IMR-90 (cell line): ENCODE measurements at regions not wholly inside any gene's neighbourhood (a gene's known extent, or its start where the extent isn't known, plus 50 kb on each side); places are given as distances from the start of the nearest gene placed in this dataset.

Source experiments
- ATAC-seq: fragments of 200-7000 bp; cut with Tn5 transposase; 2 replicates; pipeline ENCODE4 v1.9.1; 2020; ENCODE audit warnings: low read depth, mild to moderate bottlenecking, moderate library complexity
- BruUV-seq: library from RNA; stranded (reverse); fragments of 400-500 nt; replicated peaks from 2 replicates; lab custom pipeline; 2021; lab: Mats Ljungman, UMichigan
- CTCF ChIA-PET: fragments of 300-600 bp; formaldehyde crosslinking; extraction: SDS; loops from one replicate; lab custom pipeline; 2021; ENCODE audit warnings: antibody characterized with exemption; lab: Yijun Ruan, JAX
- POLR2A ChIA-PET: fragments of 300-600 bp; sonication (Branson Sonifier 250); formaldehyde crosslinking; loops from one replicate; lab custom pipeline; 2022; ENCODE audit warnings: antibody characterized with exemption; ENCODE audit not compliant: unreplicated experiment; lab: Charles Lee
- DNase-seq: peaks from one replicate; pipeline ENCODE4 v3.0.0; 2013
- H2AFZ ChIP-seq: replicated peaks from 2 replicates; pipeline ENCODE3; 2013; ENCODE audit warnings: low read length, mild to moderate bottlenecking; ENCODE audit not compliant: poor library complexity
- H2AK5ac ChIP-seq: 2 replicates; pipeline ENCODE4 v1.6.1; 2013; ENCODE audit warnings: low read depth, low read length, inconsistent platforms
- H2AK9ac ChIP-seq: replicated peaks from 2 replicates; pipeline ENCODE3; 2013; ENCODE audit warnings: mild to moderate bottlenecking, low read depth, low read length, moderate library complexity; ENCODE audit not compliant: poor library complexity
- H2BK120ac ChIP-seq: 2 replicates; pipeline ENCODE4 v1.6.1; 2013; ENCODE audit warnings: low read depth, low read length, inconsistent platforms
- H2BK15ac ChIP-seq: 3 replicates; pipeline ENCODE4 v1.6.1; 2013; ENCODE audit warnings: low read depth, low read length, inconsistent platforms
- H2BK20ac ChIP-seq: 2 replicates; pipeline ENCODE4 v1.6.1; 2013; ENCODE audit warnings: low read depth, mild to moderate bottlenecking, inconsistent platforms, low read length, moderate library complexity
- H2BK5ac ChIP-seq: 2 replicates; pipeline ENCODE4 v1.6.1; 2013; ENCODE audit warnings: mild to moderate bottlenecking, low read depth, low read length, inconsistent platforms; ENCODE audit not compliant: poor library complexity, severe bottlenecking
- H3K14ac ChIP-seq: replicated peaks from 2 replicates; pipeline ENCODE4 v1.6.1; 2013; ENCODE audit warnings: low read depth, low read length, inconsistent platforms
- H3K18ac ChIP-seq: 2 replicates; pipeline ENCODE4 v1.6.1; 2013; ENCODE audit warnings: low read depth, low read length, control low read depth
- H3K23ac ChIP-seq: 2 replicates; pipeline ENCODE4 v1.6.1; 2013; ENCODE audit warnings: low read depth, low read length, inconsistent platforms
- H3K27ac ChIP-seq: 2 replicates; pipeline ENCODE4 v1.5.1; 2013; ENCODE audit warnings: mild to moderate bottlenecking, control low read depth, low read length; ENCODE audit not compliant: insufficient read depth
- H3K27me3 ChIP-seq: 2 replicates; pipeline ENCODE4 v1.6.1; 2013; ENCODE audit warnings: low read length; ENCODE audit not compliant: control insufficient read depth, insufficient read depth
- H3K36me3 ChIP-seq: 2 replicates; pipeline ENCODE4 v1.6.1; 2013; ENCODE audit warnings: low read length, mixed read lengths; ENCODE audit not compliant: control insufficient read depth, insufficient read depth
- H3K4ac ChIP-seq: 2 replicates; pipeline ENCODE4 v1.6.1; 2013; ENCODE audit warnings: low read depth, low read length, inconsistent platforms
- H3K4me1 ChIP-seq: 2 replicates; pipeline ENCODE4 v1.6.1; 2013; ENCODE audit warnings: low read length, mixed read lengths; ENCODE audit not compliant: control insufficient read depth, insufficient read depth
- H3K4me2 ChIP-seq: 2 replicates; pipeline ENCODE4 v1.6.1; 2013; ENCODE audit warnings: low read depth, mild to moderate bottlenecking, control low read depth, low read length, moderate library complexity
- H3K4me3 ChIP-seq: 2 replicates; pipeline ENCODE4 v1.5.1; 2013; ENCODE audit warnings: low read depth, mild to moderate bottlenecking, control low read depth, low read length, moderate library complexity; ENCODE audit not compliant: insufficient read depth
- H3K56ac ChIP-seq: 2 replicates; pipeline ENCODE4 v1.6.1; 2013; ENCODE audit warnings: low read length, inconsistent platforms; ENCODE audit not compliant: insufficient read depth; ENCODE audit errors: extremely low read depth
- H3K79me1 ChIP-seq, 2 experiments: 2 replicates each; pipeline ENCODE4 v1.6.1; 2013; ENCODE audit warnings: low read length in 2 of 2, inconsistent platforms in 1 of 2, low read depth in 1 of 2
- H3K9ac ChIP-seq: 2 replicates; pipeline ENCODE4 v1.6.1; 2013; ENCODE audit warnings: low read depth, low read length, control low read depth
- H3K9me1 ChIP-seq: 2 replicates; pipeline ENCODE4 v1.6.1; 2013; ENCODE audit warnings: low read length, inconsistent platforms; ENCODE audit not compliant: insufficient read depth
- H3K9me3 ChIP-seq: 2 replicates; pipeline ENCODE4 v1.6.1; 2013; ENCODE audit warnings: low read length; ENCODE audit not compliant: control insufficient read depth, insufficient read depth
- H4K20me1 ChIP-seq: 2 replicates; pipeline ENCODE4 v1.6.1; 2013; ENCODE audit warnings: low read length, inconsistent platforms; ENCODE audit not compliant: insufficient read depth
- H4K5ac ChIP-seq: 2 replicates; pipeline ENCODE4 v1.6.1; 2013; ENCODE audit warnings: mild to moderate bottlenecking, low read depth, low read length, control low read depth
- H4K8ac ChIP-seq, 2 experiments: 2 replicates each; pipeline ENCODE4 v1.6.1; 2013; ENCODE audit warnings: low read depth in 2 of 2, low read length in 2 of 2, control low read depth in 1 of 2, inconsistent platforms in 1 of 2
- H4K91ac ChIP-seq: 2 replicates; pipeline ENCODE4 v1.6.1; 2013; ENCODE audit warnings: low read depth, low read length, inconsistent platforms; ENCODE audit not compliant: insufficient read depth
- MAFK ChIP-seq: IDR thresholded peaks from 2 replicates; pipeline ENCODE4 v1.6.1; 2012; ENCODE audit warnings: low read depth, low read length, improper control_type of control experiment
- RCOR1 ChIP-seq: IDR thresholded peaks from 2 replicates; pipeline ENCODE4 v1.6.1; 2012; ENCODE audit warnings: mild to moderate bottlenecking, low read length, improper control_type of control experiment; ENCODE audit not compliant: insufficient replicate concordance
- WGBS, 2 experiments: methylation state at CpG; one replicate each; pipeline versions ENCODE4 v1.1.5 to v1.1.7; 2013; ENCODE audit warnings: missing lambda C conversion rate in 2 of 2; ENCODE audit not compliant: insufficient read length in 1 of 2; ENCODE audit errors: extremely low coverage in 2 of 2; 5-methylcytosine and 5-hydroxymethylcytosine counted together
- dilution Hi-C: fragments of 300-500 bp; cut with HindIII; formaldehyde crosslinking; loops from one replicate; pipeline ENCODE4 v1.14.3; 2018; ENCODE audit warnings: low sequenced_read_pairs; ENCODE audit not compliant: unreplicated experiment
- in situ Hi-C: fragments of 300-500 bp; cut with MboI; formaldehyde crosslinking; loops from 3 replicates; pipeline ENCODE4 v1.14.3; 2019; ENCODE audit warnings: low sequenced_read_pairs, inconsistent platforms, mixed read lengths
- intact Hi-C: fragments of 100-400 bp; cut with micrococcal nuclease; formaldehyde crosslinking; loops from 2 replicates; pipeline ENCODE4 v1.10.0; 2022

DNA sequence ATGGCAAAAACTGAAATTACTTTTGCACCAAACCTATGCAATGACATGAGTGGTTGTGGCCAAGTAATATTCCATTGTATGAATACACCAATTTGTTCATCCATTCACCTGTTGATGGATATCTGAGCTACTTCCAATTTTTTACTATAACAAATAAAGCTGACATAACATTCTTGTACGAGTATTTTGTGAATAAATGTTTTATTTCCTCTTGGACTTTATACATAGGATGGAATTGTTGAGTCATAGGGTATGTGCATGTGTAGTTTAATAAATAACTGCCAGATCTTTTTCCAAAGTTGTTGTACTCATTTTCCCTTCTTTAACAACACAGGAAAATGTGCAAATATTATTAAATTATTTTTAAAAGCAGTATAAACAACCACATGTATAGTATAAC lies 146.1 kb upstream of the ZNF462 start:
- no TSS peak for BruUV-seq
- Histone ChIP-seq H3K4me2 (no peak overlapping the region), H3K14ac (no peak overlapping the region), H2BK15ac (no peak overlapping the region), H4K91ac (no peak overlapping the region), H3K4ac (no peak overlapping the region), H3K27me3 (no peaks in the 10 kb centered on the region), H2AK9ac (no peak overlapping the region), H4K20me1 (no peaks in the 10 kb centered on the region), H4K8ac (no peak overlapping the region), H2AK5ac (no peak overlapping the region), H3K9me1 (no peaks in the 10 kb centered on the region), H2BK120ac (no peak overlapping the region), H3K56ac (no peak overlapping the region), H3K18ac (no peak overlapping the region), H3K4me3 (no peak overlapping the region), H4K5ac (no peak overlapping the region), H2BK5ac (no peak overlapping the region), H2AFZ (no peak overlapping the region), H3K36me3 (no peaks in the 10 kb centered on the region), H3K27ac (no peak overlapping the region), H3K9me3 (no peaks in the 10 kb centered on the region), H3K23ac (no peak overlapping the region), H2BK20ac (no peak overlapping the region), H3K4me1 (no peaks in the 10 kb centered on the region), H3K79me1 (no peaks in the 10 kb centered on the region), H3K9ac (no peak overlapping the region)
- DNase-seq, result peak; percentile 22
- no peak for ATAC-seq
- in situ Hi-C loops (no loop called here), intact Hi-C loops (loop anchor here (2.0 to 5.0 kb wide), 2 partner anchors 82 to 145 kb away; partner anchors contain the start of gene ZNF462), dilution Hi-C loops (no loop called here)
- TF ChIP-seq RCOR1 (no peak), MAFK (peak; percentile 36; the same call in 1 of the 2 replicates)
- no CpG with 5 or more reads among the region's 1 CpG for WGBS, 2 experiments
- POLR2A ChIA-PET, result no interaction called here
- CTCF ChIA-PET, result interaction anchor here (1.3 kb wide), 1 partner anchor 83 kb away, joined by 3 read pairs; no protein-coding TSS in a partner anchor
